ENCODE measurements at regions not wholly inside any gene's neighbourhood (a gene's known extent, or its start where the extent isn't known, plus 50 kb on each side); places are given as distances from the start of the nearest gene placed in this dataset.

DNA sequence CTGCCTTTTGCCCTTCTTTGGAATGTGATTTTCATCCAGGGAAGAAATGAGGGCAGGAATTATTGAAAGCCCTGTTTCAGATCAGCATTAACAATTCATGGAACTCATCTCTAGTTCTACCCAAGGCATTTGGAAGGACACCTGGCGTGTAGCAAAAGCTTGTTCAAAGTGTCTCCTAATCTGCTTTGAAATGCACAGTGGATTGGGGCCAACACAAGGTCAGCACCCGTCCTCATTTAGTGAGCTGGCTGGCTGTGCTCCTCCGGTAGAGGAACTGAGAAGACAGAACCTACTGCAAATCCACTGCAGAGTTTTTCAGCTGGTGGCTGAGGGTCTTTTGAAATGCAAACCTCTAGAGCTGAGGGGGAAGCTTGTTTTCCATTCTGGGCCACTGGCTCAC, 141.6 kb upstream of the STT3B start:
- no peaks in the 10 kb centered on the region for H3K27me3 Mint-ChIP-seq (ENCODE audit: low read depth)
- peaks cover 15% of the 10 kb centered on the region for H3K9me3 Mint-ChIP-seq
- TF ChIP-seq, protein P1, sequence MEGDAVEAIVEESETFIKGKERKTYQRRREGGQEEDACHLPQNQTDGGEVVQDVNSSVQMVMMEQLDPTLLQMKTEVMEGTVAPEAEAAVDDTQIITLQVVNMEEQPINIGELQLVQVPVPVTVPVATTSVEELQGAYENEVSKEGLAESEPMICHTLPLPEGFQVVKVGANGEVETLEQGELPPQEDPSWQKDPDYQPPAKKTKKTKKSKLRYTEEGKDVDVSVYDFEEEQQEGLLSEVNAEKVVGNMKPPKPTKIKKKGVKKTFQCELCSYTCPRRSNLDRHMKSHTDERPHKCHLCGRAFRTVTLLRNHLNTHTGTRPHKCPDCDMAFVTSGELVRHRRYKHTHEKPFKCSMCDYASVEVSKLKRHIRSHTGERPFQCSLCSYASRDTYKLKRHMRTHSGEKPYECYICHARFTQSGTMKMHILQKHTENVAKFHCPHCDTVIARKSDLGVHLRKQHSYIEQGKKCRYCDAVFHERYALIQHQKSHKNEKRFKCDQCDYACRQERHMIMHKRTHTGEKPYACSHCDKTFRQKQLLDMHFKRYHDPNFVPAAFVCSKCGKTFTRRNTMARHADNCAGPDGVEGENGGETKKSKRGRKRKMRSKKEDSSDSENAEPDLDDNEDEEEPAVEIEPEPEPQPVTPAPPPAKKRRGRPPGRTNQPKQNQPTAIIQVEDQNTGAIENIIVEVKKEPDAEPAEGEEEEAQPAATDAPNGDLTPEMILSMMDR (IDR thresholded peaks at IDR 0.05; ENCODE audit: unreplicated experiment), result no peak
- no peak for DNase-seq (ENCODE audit: low spot score in 2 of 2, unreplicated experiment in 2 of 2)
- no peak overlapping the region for H3K27ac Mint-ChIP-seq
- H3K4me3 Mint-ChIP-seq, result no peak overlapping the region
- peaks cover 9% of the 10 kb centered on the region for H3K36me3 Mint-ChIP-seq
- peaks cover 17% of the 10 kb centered on the region for H3K4me1 Mint-ChIP-seq

DNA sequence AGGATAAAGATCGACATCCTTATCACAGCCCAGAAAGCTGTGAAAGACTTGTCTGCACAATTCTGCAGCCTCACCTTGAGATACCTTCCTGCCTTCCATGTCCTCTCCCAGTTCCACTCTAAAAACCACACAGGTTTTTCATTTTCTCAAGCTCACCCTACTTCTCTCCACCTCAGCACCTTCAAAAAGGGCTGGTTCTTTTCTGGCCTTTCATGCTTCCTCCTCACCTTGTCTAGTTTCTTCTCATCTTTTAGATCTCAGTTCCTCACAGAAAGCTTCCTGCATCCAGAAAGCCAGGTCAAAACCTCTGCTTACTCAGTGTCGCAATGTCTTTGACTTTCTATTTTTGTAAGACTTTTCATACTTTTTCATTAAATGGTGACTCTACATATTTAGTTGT, 140.2 kb upstream of the STT3B start:
- TF ChIP-seq, protein P1 (IDR thresholded peaks at IDR 0.05; ENCODE audit: unreplicated experiment), result no peak

DNA sequence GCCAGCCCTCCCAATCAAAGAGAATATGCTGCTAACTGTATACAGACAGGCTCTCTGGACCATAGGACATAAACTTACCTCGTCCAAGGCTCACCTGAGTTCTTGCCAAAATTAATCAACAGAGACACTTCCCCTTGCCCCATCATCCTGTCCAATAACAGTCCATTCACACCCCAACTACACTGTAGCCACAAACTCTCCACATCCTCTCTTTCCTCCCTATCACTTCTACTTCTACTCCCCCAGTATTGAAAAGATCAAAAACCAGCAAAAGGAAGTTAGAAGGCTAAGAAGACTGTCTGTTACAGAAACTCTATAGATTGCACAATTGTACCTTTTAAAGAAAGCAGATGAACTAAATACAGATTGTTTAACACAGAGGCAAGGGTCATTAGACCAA, 133.5 kb upstream of the STT3B start:
- Mint-ChIP-seq H3K9me3 (peaks cover 31% of the 10 kb centered on the region), H3K4me3 (no peak overlapping the region), H3K27ac (no peak overlapping the region), H3K4me1 (no peaks in the 10 kb centered on the region), H3K27me3 (ENCODE audit: low read depth) (no peaks in the 10 kb centered on the region), H3K36me3 (no peaks in the 10 kb centered on the region)
- DNase-seq (ENCODE audit: low spot score in 2 of 2, unreplicated experiment in 2 of 2), result no peak
- TF ChIP-seq, protein P1 (IDR thresholded peaks at IDR 0.05; ENCODE audit: unreplicated experiment), result no peak

More for the DNA sequence above, 140.2 kb upstream of the STT3B start:
- peaks cover 17% of the 10 kb centered on the region for H3K4me1 Mint-ChIP-seq
- no peak overlapping the region for H3K27ac Mint-ChIP-seq
- H3K36me3 Mint-ChIP-seq, result peaks cover 3% of the 10 kb centered on the region
- H3K9me3 Mint-ChIP-seq, result peaks cover 4% of the 10 kb centered on the region
- H3K4me3 Mint-ChIP-seq, result no peak overlapping the region
- no peaks in the 10 kb centered on the region for H3K27me3 Mint-ChIP-seq (ENCODE audit: low read depth)
- no peak for DNase-seq (ENCODE audit: low spot score in 2 of 2, unreplicated experiment in 2 of 2)

DNA sequence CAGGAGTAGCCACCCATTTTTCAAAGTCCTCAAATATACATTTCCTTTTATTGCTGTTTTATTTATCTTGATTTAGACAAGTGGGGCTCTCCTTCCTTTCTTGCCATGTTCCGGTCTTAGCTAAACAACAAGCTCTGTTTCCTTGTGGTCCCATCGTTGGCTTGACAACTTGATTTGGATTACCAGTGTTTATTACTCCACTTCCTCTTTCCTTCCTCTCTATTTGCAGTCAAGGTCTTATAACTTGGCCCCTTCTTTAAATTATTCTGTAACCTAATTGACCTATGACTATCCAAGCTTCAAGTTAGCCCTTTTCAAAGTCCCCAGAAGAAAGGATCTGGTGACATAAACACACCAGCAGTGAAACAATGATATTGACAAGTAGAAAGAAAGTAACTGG, 130.6 kb upstream of the STT3B start:
- Mint-ChIP-seq H3K36me3 (no peaks in the 10 kb centered on the region), H3K4me1 (peaks cover 20% of the 10 kb centered on the region), H3K27ac (no peak overlapping the region), H3K4me3 (no peak overlapping the region), H3K9me3 (peaks cover 31% of the 10 kb centered on the region), H3K27me3 (ENCODE audit: low read depth) (no peaks in the 10 kb centered on the region)
- TF ChIP-seq, protein P1 (IDR thresholded peaks at IDR 0.05; ENCODE audit: unreplicated experiment), result no peak
- DNase-seq (ENCODE audit: low spot score in 2 of 2, unreplicated experiment in 2 of 2), result no peak

DNA sequence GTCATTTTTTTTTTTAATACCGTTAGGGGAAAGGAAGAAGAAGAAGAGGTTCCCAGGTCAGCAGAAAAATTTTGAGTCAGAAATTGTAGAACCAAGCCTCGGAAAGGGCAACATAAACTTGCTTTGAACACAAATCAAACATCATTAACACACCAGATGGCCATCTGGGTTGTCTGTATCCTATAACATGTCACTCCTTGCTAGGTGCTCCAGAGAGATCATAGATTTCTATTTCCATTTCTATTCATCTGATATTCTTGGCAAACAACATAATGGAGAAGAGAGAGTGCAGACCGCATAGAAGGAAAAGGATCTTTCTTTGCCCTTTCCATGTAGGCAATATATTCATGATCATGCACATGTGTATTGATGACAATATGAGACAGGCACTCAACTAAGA, 129.5 kb upstream of the STT3B start:
- H3K4me3 Mint-ChIP-seq, result no peak overlapping the region
- no peaks in the 10 kb centered on the region for H3K36me3 Mint-ChIP-seq
- TF ChIP-seq, protein P1 (IDR thresholded peaks at IDR 0.05; ENCODE audit: unreplicated experiment), result no peak
- H3K9me3 Mint-ChIP-seq, result peaks cover 28% of the 10 kb centered on the region
- H3K27ac Mint-ChIP-seq, result no peak overlapping the region
- peaks cover 25% of the 10 kb centered on the region for H3K4me1 Mint-ChIP-seq
- DNase-seq (ENCODE audit: low spot score in 2 of 2, unreplicated experiment in 2 of 2), result no peak
- H3K27me3 Mint-ChIP-seq (ENCODE audit: low read depth), result no peaks in the 10 kb centered on the region

DNA sequence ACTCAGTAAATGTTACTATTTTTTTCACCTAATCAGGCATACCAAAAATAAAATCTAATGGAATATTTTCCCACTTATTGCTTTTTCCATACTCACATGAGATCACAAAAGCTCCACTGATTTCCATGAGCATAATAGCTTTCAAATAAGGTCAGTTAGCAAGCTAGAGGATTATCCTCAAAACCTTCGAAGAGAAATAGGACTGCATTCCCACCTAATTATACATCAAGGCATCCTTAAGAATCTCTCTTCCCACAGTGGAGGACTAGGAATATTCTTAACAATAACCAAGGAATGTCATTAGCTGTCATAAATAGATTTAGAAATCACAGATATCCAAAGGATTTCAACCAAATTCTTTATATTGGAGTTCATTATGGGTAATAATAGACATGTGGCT, 127.9 kb upstream of the STT3B start:
- peaks cover 22% of the 10 kb centered on the region for H3K9me3 Mint-ChIP-seq
- H3K4me1 Mint-ChIP-seq, result peaks cover 32% of the 10 kb centered on the region
- H3K27me3 Mint-ChIP-seq (ENCODE audit: low read depth), result no peaks in the 10 kb centered on the region
- TF ChIP-seq, protein P1 (IDR thresholded peaks at IDR 0.05; ENCODE audit: unreplicated experiment), result no peak
- H3K27ac Mint-ChIP-seq, result no peak overlapping the region
- no peak overlapping the region for H3K4me3 Mint-ChIP-seq
- no peak for DNase-seq (ENCODE audit: low spot score in 2 of 2, unreplicated experiment in 2 of 2)
- no peaks in the 10 kb centered on the region for H3K36me3 Mint-ChIP-seq
